B cell (primary cell): ENCODE measurements at regions not wholly inside any gene's neighbourhood (a gene's known extent, or its start where the extent isn't known, plus 50 kb on each side); places are given as distances from the start of the nearest gene placed in this dataset.

Source experiments
- ATAC-seq: fragments of 200-7000 bp; cut with Tn5 transposase; one replicate; pipeline ENCODE4 v1.10.0; 2021; ENCODE audit warnings: low read depth, mild to moderate bottlenecking, moderate number of reproducible peaks, moderate library complexity
- CTCF ChIA-PET: fragments of 350-600 bp; sonication (Branson Sonifier 250); formaldehyde crosslinking; loops from one replicate; lab custom pipeline; 2021; ENCODE audit warnings: antibody characterized with exemption, inconsistent platforms; lab: Charles Lee
- POLR2A ChIA-PET: fragments of 350-600 bp; sonication (Branson Sonifier 250); formaldehyde crosslinking; loops from one replicate; lab custom pipeline; 2021; ENCODE audit warnings: antibody characterized with exemption; lab: Charles Lee
- DNase-seq: peaks from one replicate; pipeline ENCODE4 v3.0.0; 2013
- H2AFZ ChIP-seq: 2 replicates; pipeline ENCODE4 v1.6.1; 2012; ENCODE audit warnings: mild to moderate bottlenecking, low read depth, low read length; ENCODE audit not compliant: insufficient read depth, poor library complexity, severe bottlenecking
- H3K27ac ChIP-seq, 2 donors: 1 replicate in 1 of 2; 2 replicates in 1 of 2; pipeline ENCODE4 v1.5.1; 2012 to 2013; ENCODE audit warnings: low read length in 2 of 2, mild to moderate bottlenecking in 2 of 2, moderate library complexity in 1 of 2
- H3K27me3 ChIP-seq, 4 experiments: fragments of 200-600 bp in 1 of 4; sonication (generic) in 1 of 4; replicated peaks in 1 of 4; 1 replicate in 2 of 4; 2 replicates in 2 of 4; pipeline versions ENCODE4 v1.6.1 to v1.7.0; 2013 to 2016; ENCODE audit warnings: low read length in 3 of 4, mild to moderate bottlenecking in 2 of 4, mixed read lengths in 1 of 4, moderate library complexity in 1 of 4; ENCODE audit not compliant: insufficient read depth in 4 of 4, control insufficient read depth in 3 of 4; ENCODE audit errors: control extremely low read depth in 1 of 4
- H3K36me3 ChIP-seq, 2 experiments: replicated peaks in 1 of 2; 1 replicate in 1 of 2; 2 replicates in 1 of 2; pipeline versions ENCODE4 v1.6.1 to v1.7.1; 2013; ENCODE audit warnings: low read length in 1 of 2; ENCODE audit not compliant: insufficient read depth in 2 of 2, control insufficient read depth in 1 of 2; ENCODE audit errors: control extremely low read depth in 1 of 2, extremely low read depth in 1 of 2
- H3K4me1 ChIP-seq, 2 donors: fragments of 200-600 bp in 1 of 2; sonication (generic) in 1 of 2; 1 replicate in 1 of 2; 2 replicates in 1 of 2; pipeline versions ENCODE4 v1.5.1 to v1.6.1; 2013 to 2017; ENCODE audit warnings: low read length in 2 of 2; ENCODE audit not compliant: control insufficient read depth in 2 of 2, insufficient read depth in 2 of 2
- H3K4me2 ChIP-seq: replicated peaks from 2 replicates; pipeline ENCODE3; 2012; ENCODE audit warnings: mild to moderate bottlenecking, low read depth, low read length; ENCODE audit not compliant: poor library complexity, severe bottlenecking
- H3K4me3 ChIP-seq, 5 experiments: fragments of 200-600 bp in 1 of 5; sonication (generic) in 1 of 5; 1 replicate in 3 of 5; 2 replicates in 2 of 5; pipeline versions ENCODE4 v1.5.1 to v1.7.0; 2011 to 2016; ENCODE audit warnings: low read length in 4 of 5, mild to moderate bottlenecking in 4 of 5, low read depth in 2 of 5, control low read depth in 1 of 5, moderate library complexity in 1 of 5; ENCODE audit not compliant: insufficient read depth in 1 of 5; ENCODE audit errors: control extremely low read depth in 1 of 5, extremely low read depth in 1 of 5
- H3K79me2 ChIP-seq: fragments of 200-600 bp; sonication (generic); one replicate; pipeline ENCODE4 v1.6.0; 2016; ENCODE audit warnings: low read length; ENCODE audit not compliant: control insufficient read depth, insufficient read depth
- H3K9ac ChIP-seq: fragments of 200-600 bp; sonication (generic); 2 replicates; pipeline ENCODE4 v1.6.1; 2017; ENCODE audit warnings: mild to moderate bottlenecking, low read length, moderate library complexity
- H3K9me3 ChIP-seq, 3 donors: one replicate each; pipeline versions ENCODE4 v1.6.1 to v1.7.1; 2013; ENCODE audit warnings: low read length in 2 of 3; ENCODE audit not compliant: control insufficient read depth in 2 of 3, insufficient read depth in 1 of 3; ENCODE audit errors: control extremely low read depth in 1 of 3
- H4K20me1 ChIP-seq: 2 replicates; pipeline ENCODE4 v1.6.0; 2012; ENCODE audit warnings: mild to moderate bottlenecking, low read length; ENCODE audit not compliant: insufficient read depth, control insufficient read depth, poor library complexity, severe bottlenecking
- H3K27ac Mint-ChIP-seq: one replicate; pipeline ENCODE4 v1.8.0; 2021; ENCODE audit warnings: mixed read lengths
- H3K27me3 Mint-ChIP-seq: one replicate; pipeline ENCODE4 v1.8.0; 2021; ENCODE audit warnings: mixed read lengths
- H3K4me1 Mint-ChIP-seq: one replicate; pipeline ENCODE4 v1.8.0; 2021; ENCODE audit warnings: mixed read lengths
- H3K4me3 Mint-ChIP-seq: one replicate; pipeline ENCODE4 v1.8.0; 2021; ENCODE audit warnings: mixed read lengths
- H3K9me3 Mint-ChIP-seq: one replicate; pipeline ENCODE4 v1.8.0; 2022; ENCODE audit warnings: mixed read lengths; ENCODE audit not compliant: insufficient read depth
- CTCF ChIP-seq: fragments of 200-600 bp; IDR thresholded peaks from one replicate; pipeline ENCODE4 v1.8.0; 2022; ENCODE audit warnings: antibody characterized with exemption, mild to moderate bottlenecking
- EZH2 ChIP-seq: IDR thresholded peaks from 2 replicates; pipeline ENCODE4 v1.6.1; 2012; ENCODE audit warnings: borderline replicate concordance, low read depth, mild to moderate bottlenecking, moderate library complexity, low read length; ENCODE audit not compliant: insufficient read depth, poor library complexity, severe bottlenecking
- WGBS: methylation state at CpG from one replicate; pipeline ENCODE4 v1.1.5; 2013; ENCODE audit warnings: missing lambda C conversion rate; ENCODE audit not compliant: insufficient coverage; 5-methylcytosine and 5-hydroxymethylcytosine counted together
- intact Hi-C: fragments of 100-400 bp; cut with micrococcal nuclease; formaldehyde crosslinking; loops from one replicate; pipeline ENCODE4 v1.10.0; 2022

GRCh38 chr3:110164632-110165369 is 827.5 kb upstream of the DPPA4 start:
- ATAC-seq (no peak), DNase-seq (no peak)
- Mint-ChIP-seq H3K4me3 (no peak overlapping the region), H3K9me3 (no peaks in the 10 kb centered on the region), H3K4me1 (no peaks in the 10 kb centered on the region), H3K27ac (no peak overlapping the region), H3K27me3 (no peaks in the 10 kb centered on the region)
- no peaks in the 10 kb centered on the region for H3K36me3 ChIP-seq
- no peak overlapping the region for H3K9ac ChIP-seq
- H3K79me2 ChIP-seq, result no peaks in the 10 kb centered on the region
- WGBS, result no CpG with 5 or more reads among the region's 6 CpGs
- H3K9me3 ChIP-seq, result peaks cover 0 to 7% (median 0%) of the 10 kb centered on the region in 3 donors
- no peak overlapping the region for H3K4me3 ChIP-seq
- H3K27me3 ChIP-seq, result no peaks in the 10 kb centered on the region
- POLR2A ChIA-PET, result no interaction called here
- no peak for TF ChIP-seq CTCF
- TF ChIP-seq EZH2, result no peak
- H4K20me1 ChIP-seq, result no peaks in the 10 kb centered on the region
- no peak overlapping the region for H3K27ac ChIP-seq
- intact Hi-C loops, result no loop called here
- CTCF ChIA-PET, result no interaction called here
- H2AFZ ChIP-seq, result no peak overlapping the region
- H3K4me2 ChIP-seq, result no peak overlapping the region
- H3K4me1 ChIP-seq, result no peaks in the 10 kb centered on the region

- Mint-ChIP-seq H3K9me3 (no peaks in the 10 kb centered on the region), H3K4me3 (no peak overlapping the region), H3K27me3 (no peaks in the 10 kb centered on the region), H3K4me1 (no peaks in the 10 kb centered on the region), H3K27ac (no peak overlapping the region)
- CTCF ChIA-PET, result no interaction called here
- Histone ChIP-seq H3K27me3 (no peaks in the 10 kb centered on the region), H3K4me3 (no peak overlapping the region), H4K20me1 (no peaks in the 10 kb centered on the region), H3K4me2 (no peak overlapping the region), H3K9me3 (peaks cover 0 to 7% (median 0%) of the 10 kb centered on the region in 3 donors), H3K79me2 (no peaks in the 10 kb centered on the region), H3K9ac (no peak overlapping the region), H3K27ac (no peak overlapping the region), H3K4me1 (no peaks in the 10 kb centered on the region), H3K36me3 (no peaks in the 10 kb centered on the region), H2AFZ (no peak overlapping the region)
- TF ChIP-seq CTCF (no peak), EZH2 (no peak)
- POLR2A ChIA-PET, result no interaction called here
- no CpG with 5 or more reads among the region's 3 CpGs for WGBS
- intact Hi-C loops, result no loop called here
- DNase-seq, result no peak
- ATAC-seq, result no peak
Observed at GRCh38 chr3:110165370-110165743, 828.0 kb upstream of the DPPA4 start.
